ENCODE measurements at regions not wholly inside any gene's neighbourhood (a gene's known extent, or its start where the extent isn't known, plus 50 kb on each side); places are given as distances from the start of the nearest gene placed in this dataset.
A peak's percentile ranks its signal among the peaks of the same experiment; 100 is the strongest.

GRCh38 chr2:67709835-67710234, 312.7 kb downstream of the ETAA1 start:
- no peak for DNase-seq (ENCODE audit: low read depth)

GRCh38 chr2:67712484-67712883, 315.4 kb downstream of the ETAA1 start:
- DNase-seq (ENCODE audit: low read depth), result no peak

GRCh38 chr2:67713376-67713775, 316.2 kb downstream of the ETAA1 start:
- no peak for DNase-seq (ENCODE audit: low read depth)

GRCh38 chr2:67716895-67717396, 319.8 kb downstream of the ETAA1 start:
- no peak for DNase-seq (ENCODE audit: low read depth)

- DNase-seq (ENCODE audit: low read depth), result no peak
Observed at GRCh38 chr2:67717692-67718091, 320.6 kb downstream of the ETAA1 start.

- peak; percentile 10 for DNase-seq (ENCODE audit: low read depth)
Observed at GRCh38 chr2:67719351-67719750, 322.2 kb downstream of the ETAA1 start.

- no peak for DNase-seq (ENCODE audit: low read depth)
Observed at GRCh38 chr2:67721516-67721915, 324.4 kb downstream of the ETAA1 start.

GRCh38 chr2:67724261-67724660, 327.1 kb downstream of the ETAA1 start:
- DNase-seq (ENCODE audit: low read depth), result no peak

GRCh38 chr2:67725731-67726130, 328.6 kb downstream of the ETAA1 start:
- DNase-seq (ENCODE audit: low read depth), result no peak

GRCh38 chr2:67726416-67726815, 329.3 kb downstream of the ETAA1 start:
- no peak for DNase-seq (ENCODE audit: low read depth)

GRCh38 chr2:67727131-67727530, 330.0 kb downstream of the ETAA1 start:
- no peak for DNase-seq (ENCODE audit: low read depth)

GRCh38 chr2:67727623-67728022, 330.5 kb downstream of the ETAA1 start:
- no peak for DNase-seq (ENCODE audit: low read depth)

- no peak for DNase-seq (ENCODE audit: low read depth)
Observed at GRCh38 chr2:67729474-67729873, 332.3 kb downstream of the ETAA1 start.

- peak; percentile 28 for DNase-seq (ENCODE audit: low read depth)
Observed at GRCh38 chr2:67733517-67733916, 329.3 kb downstream of the C1D start.

- DNase-seq (ENCODE audit: low read depth), result no peak
Observed at GRCh38 chr2:67752199-67752598, 310.6 kb downstream of the C1D start.

- peak; percentile 87 for DNase-seq (ENCODE audit: low read depth)
Observed at GRCh38 chr2:67752969-67753368, 309.8 kb downstream of the C1D start.

GRCh38 chr2:67755156-67755882, 307.5 kb downstream of the C1D start:
- DNase-seq (ENCODE audit: low read depth), result no peak

- DNase-seq (ENCODE audit: low read depth), result no peak
Observed at GRCh38 chr2:67760995-67761394, 301.8 kb downstream of the C1D start.

GRCh38 chr2:67771380-67771779, 291.4 kb downstream of the C1D start:
- DNase-seq (ENCODE audit: low read depth), result no peak

GRCh38 chr2:67772216-67773170, 290.3 kb downstream of the C1D start:
- DNase-seq (ENCODE audit: low read depth), result no peak

GRCh38 chr2:67773851-67774250, 289.0 kb downstream of the C1D start:
- no peak for DNase-seq (ENCODE audit: low read depth)

GRCh38 chr2:67776276-67776675, 286.5 kb downstream of the C1D start:
- no peak for DNase-seq (ENCODE audit: low read depth)

- DNase-seq (ENCODE audit: low read depth), result no peak
Observed at GRCh38 chr2:67777010-67777409, 285.8 kb downstream of the C1D start.
